HEK293 (cell line): ENCODE measurements at regions not wholly inside any gene's neighbourhood (a gene's known extent, or its start where the extent isn't known, plus 50 kb on each side); places are given as distances from the start of the nearest gene placed in this dataset.

Source experiments
- CTCF ChIP-seq: fragments of 450-650 bp; formaldehyde crosslinking; IDR thresholded peaks from 2 replicates; pipeline ENCODE4 v1.5.1; 2016; ENCODE audit warnings: missing biosample characterization, missing genetic modification characterization
- REPIN1 ChIP-seq: fragments of 450-650 bp; formaldehyde crosslinking; IDR thresholded peaks from 2 replicates; pipeline ENCODE4 v1.5.1; 2017; ENCODE audit warnings: missing biosample characterization, missing genetic modification characterization, low read depth
- REST ChIP-seq: fragments of 450-650 bp; formaldehyde crosslinking; IDR thresholded peaks from 2 replicates; pipeline ENCODE4 v1.5.1; 2016; ENCODE audit warnings: missing biosample characterization, missing genetic modification characterization
- SCRT2 ChIP-seq: fragments of 450-650 bp; formaldehyde crosslinking; IDR thresholded peaks from 2 replicates; pipeline ENCODE4 v1.5.1; 2016; ENCODE audit warnings: missing biosample characterization, missing genetic modification characterization
- ZBTB17 ChIP-seq: fragments of 450-650 bp; formaldehyde crosslinking; IDR thresholded peaks from 2 replicates; pipeline ENCODE4 v1.5.1; 2016; ENCODE audit warnings: missing biosample characterization, missing genetic modification characterization
- ZFP37 ChIP-seq: fragments of 450-650 bp; formaldehyde crosslinking; IDR thresholded peaks from 2 replicates; pipeline ENCODE4 v1.5.1; 2016; ENCODE audit warnings: missing biosample characterization, missing genetic modification characterization
- ZNF175 ChIP-seq: fragments of 450-650 bp; formaldehyde crosslinking; IDR thresholded peaks from 2 replicates; pipeline ENCODE4 v1.5.1; 2016; ENCODE audit warnings: missing biosample characterization, missing genetic modification characterization
- ZNF391 ChIP-seq: fragments of 450-650 bp; formaldehyde crosslinking; IDR thresholded peaks from 2 replicates; pipeline ENCODE4 v1.5.1; 2016; ENCODE audit warnings: low read depth, missing biosample characterization, missing genetic modification characterization, borderline replicate concordance
- ZNF777 ChIP-seq: fragments of 450-650 bp; formaldehyde crosslinking; IDR thresholded peaks from 2 replicates; pipeline ENCODE4 v1.5.1; 2017; ENCODE audit warnings: missing biosample characterization, missing genetic modification characterization, borderline replicate concordance
- ZSCAN16 ChIP-seq: fragments of 450-650 bp; formaldehyde crosslinking; IDR thresholded peaks from 2 replicates; pipeline ENCODE4 v1.5.1; 2016; ENCODE audit warnings: missing biosample characterization, missing genetic modification characterization
- TF ChIP-seq, protein P1 (sequence below): fragments of 450-650 bp; IDR thresholded peaks from 2 replicates; pipeline ENCODE4 v1.5.1; 2018; ENCODE audit warnings: missing biosample characterization, mild to moderate bottlenecking, missing genetic modification characterization

- no peak for TF ChIP-seq ZBTB17 (tag by site-specific recombination)
- TF ChIP-seq CTCF (tag by site-specific recombination), result no peak
- no peak for TF ChIP-seq ZNF175 (tag by site-specific recombination)
- TF ChIP-seq REPIN1 (tag by site-specific recombination), result no peak
- TF ChIP-seq ZFP37, result no peak
- TF ChIP-seq ZNF391 (tag by site-specific recombination), result no peak
- TF ChIP-seq ZNF777 (tag by site-specific recombination), result no peak
- TF ChIP-seq, protein P1, sequence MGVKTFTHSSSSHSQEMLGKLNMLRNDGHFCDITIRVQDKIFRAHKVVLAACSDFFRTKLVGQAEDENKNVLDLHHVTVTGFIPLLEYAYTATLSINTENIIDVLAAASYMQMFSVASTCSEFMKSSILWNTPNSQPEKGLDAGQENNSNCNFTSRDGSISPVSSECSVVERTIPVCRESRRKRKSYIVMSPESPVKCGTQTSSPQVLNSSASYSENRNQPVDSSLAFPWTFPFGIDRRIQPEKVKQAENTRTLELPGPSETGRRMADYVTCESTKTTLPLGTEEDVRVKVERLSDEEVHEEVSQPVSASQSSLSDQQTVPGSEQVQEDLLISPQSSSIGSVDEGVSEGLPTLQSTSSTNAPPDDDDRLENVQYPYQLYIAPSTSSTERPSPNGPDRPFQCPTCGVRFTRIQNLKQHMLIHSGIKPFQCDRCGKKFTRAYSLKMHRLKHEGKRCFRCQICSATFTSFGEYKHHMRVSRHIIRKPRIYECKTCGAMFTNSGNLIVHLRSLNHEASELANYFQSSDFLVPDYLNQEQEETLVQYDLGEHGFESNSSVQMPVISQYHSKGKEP (tag by site-specific recombination), result no peak
- no peak for TF ChIP-seq ZSCAN16 (tag by site-specific recombination)
- no peak for TF ChIP-seq REST (tag by site-specific recombination)
- no peak for TF ChIP-seq SCRT2 (tag by site-specific recombination)
These were observed 171.0 kb upstream of the SLC24A5 start for GRCh38 chr15:47949815-47950214.
